Stimulated activated CD4-positive, alpha-beta T cell treated with anti-CD3 and anti-CD28 coated beads, TNF-alpha, amount 100 ng/mL, for 1 hour (primary cell): ENCODE measurements at regions not wholly inside any gene's neighbourhood (a gene's known extent, or its start where the extent isn't known, plus 50 kb on each side); places are given as distances from the start of the nearest gene placed in this dataset.
"Not testable (repeated sequence)": the region's sequence is repeated elsewhere in the genome, so short reads cannot be mapped to it uniquely, and the experiment has no call there.

Experiments
- DNase-seq, 3 donors: peaks; one replicate each; pipeline ENCODE4 v3.0.0-alpha.2; 2020; ENCODE audit warnings: low read depth in 3 of 3, low spot score in 1 of 3

- not testable (repeated sequence) for DNase-seq
Observed at GRCh38 chr12:92406404-92407070, 260.9 kb upstream of the BTG1 start.

GRCh38 chr12:92405801-92406251 lies 260.2 kb upstream of the BTG1 start:
- DNase-seq = not testable (repeated sequence)

- DNase-seq = no peak
Observed at GRCh38 chr12:92404921-92405320, 259.3 kb upstream of the BTG1 start.

GRCh38 chr12:92404259-92404894 lies 258.7 kb upstream of the BTG1 start:
- DNase-seq = no peak

GRCh38 chr12:92403210-92404175 lies 257.8 kb upstream of the BTG1 start:
- DNase-seq = peak in 2 of 3 donors; percentile 17 to 31

- no peak for DNase-seq
Observed at GRCh38 chr12:92402415-92402814, 256.8 kb upstream of the BTG1 start.

- DNase-seq = no peak
Observed at GRCh38 chr12:92400006-92400405, 254.4 kb upstream of the BTG1 start.

- DNase-seq = no peak
Observed at GRCh38 chr12:92398565-92399309, 253.1 kb upstream of the BTG1 start.

- DNase-seq = no peak
Observed at GRCh38 chr12:92396647-92397252, 251.1 kb upstream of the BTG1 start.

- DNase-seq = no peak
Observed at GRCh38 chr12:92395322-92395721, 249.7 kb upstream of the BTG1 start.

- no peak for DNase-seq
Observed at GRCh38 chr12:92394895-92395294, 249.2 kb upstream of the BTG1 start.

- no peak for DNase-seq
Observed at GRCh38 chr12:92393504-92393903, 247.9 kb upstream of the BTG1 start.

GRCh38 chr12:92391726-92392125 lies 246.1 kb upstream of the BTG1 start:
- not testable (repeated sequence) for DNase-seq

- no peak for DNase-seq
Observed at GRCh38 chr12:92389466-92389865, 243.8 kb upstream of the BTG1 start.

GRCh38 chr12:92385296-92385695 lies 239.7 kb upstream of the BTG1 start:
- no peak for DNase-seq

- no peak for DNase-seq
Observed at GRCh38 chr12:92384571-92384970, 238.9 kb upstream of the BTG1 start.

- DNase-seq = no peak
Observed at GRCh38 chr12:92382383-92382878, 236.8 kb upstream of the BTG1 start.

GRCh38 chr12:92381856-92382255 lies 236.2 kb upstream of the BTG1 start:
- no peak for DNase-seq

- DNase-seq = no peak
Observed at GRCh38 chr12:92378682-92379479, 233.2 kb upstream of the BTG1 start.

- not testable (repeated sequence) for DNase-seq
Observed at GRCh38 chr12:92375504-92375903, 229.9 kb upstream of the BTG1 start.
